IMR-90 (cell line): ENCODE measurements at regions not wholly inside any gene's neighbourhood (a gene's known extent, or its start where the extent isn't known, plus 50 kb on each side); places are given as distances from the start of the nearest gene placed in this dataset.

Experiments
- ATAC-seq: fragments of 200-7000 bp; cut with Tn5 transposase; 2 replicates; pipeline ENCODE4 v1.9.1; 2020; ENCODE audit warnings: low read depth, mild to moderate bottlenecking, moderate library complexity
- BruUV-seq: library from RNA; stranded (reverse); fragments of 400-500 nt; replicated peaks from 2 replicates; lab custom pipeline; 2021; lab: Mats Ljungman, UMichigan
- CTCF ChIA-PET: fragments of 300-600 bp; formaldehyde crosslinking; extraction: SDS; loops from one replicate; lab custom pipeline; 2021; ENCODE audit warnings: antibody characterized with exemption; lab: Yijun Ruan, JAX
- POLR2A ChIA-PET: fragments of 300-600 bp; sonication (Branson Sonifier 250); formaldehyde crosslinking; loops from one replicate; lab custom pipeline; 2022; ENCODE audit warnings: antibody characterized with exemption; ENCODE audit not compliant: unreplicated experiment; lab: Charles Lee
- DNase-seq: peaks from one replicate; pipeline ENCODE4 v3.0.0; 2013
- H2AFZ ChIP-seq: replicated peaks from 2 replicates; pipeline ENCODE3; 2013; ENCODE audit warnings: low read length, mild to moderate bottlenecking; ENCODE audit not compliant: poor library complexity
- H2AK5ac ChIP-seq: 2 replicates; pipeline ENCODE4 v1.6.1; 2013; ENCODE audit warnings: low read depth, low read length, inconsistent platforms
- H2AK9ac ChIP-seq: replicated peaks from 2 replicates; pipeline ENCODE3; 2013; ENCODE audit warnings: mild to moderate bottlenecking, low read depth, low read length, moderate library complexity; ENCODE audit not compliant: poor library complexity
- H2BK120ac ChIP-seq: 2 replicates; pipeline ENCODE4 v1.6.1; 2013; ENCODE audit warnings: low read depth, low read length, inconsistent platforms
- H2BK15ac ChIP-seq: 3 replicates; pipeline ENCODE4 v1.6.1; 2013; ENCODE audit warnings: low read depth, low read length, inconsistent platforms
- H2BK20ac ChIP-seq: 2 replicates; pipeline ENCODE4 v1.6.1; 2013; ENCODE audit warnings: low read depth, mild to moderate bottlenecking, inconsistent platforms, low read length, moderate library complexity
- H2BK5ac ChIP-seq: 2 replicates; pipeline ENCODE4 v1.6.1; 2013; ENCODE audit warnings: mild to moderate bottlenecking, low read depth, low read length, inconsistent platforms; ENCODE audit not compliant: poor library complexity, severe bottlenecking
- H3K14ac ChIP-seq: replicated peaks from 2 replicates; pipeline ENCODE4 v1.6.1; 2013; ENCODE audit warnings: low read depth, low read length, inconsistent platforms
- H3K18ac ChIP-seq: 2 replicates; pipeline ENCODE4 v1.6.1; 2013; ENCODE audit warnings: low read depth, low read length, control low read depth
- H3K23ac ChIP-seq: 2 replicates; pipeline ENCODE4 v1.6.1; 2013; ENCODE audit warnings: low read depth, low read length, inconsistent platforms
- H3K27ac ChIP-seq: 2 replicates; pipeline ENCODE4 v1.5.1; 2013; ENCODE audit warnings: mild to moderate bottlenecking, control low read depth, low read length; ENCODE audit not compliant: insufficient read depth
- H3K27me3 ChIP-seq: 2 replicates; pipeline ENCODE4 v1.6.1; 2013; ENCODE audit warnings: low read length; ENCODE audit not compliant: control insufficient read depth, insufficient read depth
- H3K36me3 ChIP-seq: 2 replicates; pipeline ENCODE4 v1.6.1; 2013; ENCODE audit warnings: low read length, mixed read lengths; ENCODE audit not compliant: control insufficient read depth, insufficient read depth
- H3K4ac ChIP-seq: 2 replicates; pipeline ENCODE4 v1.6.1; 2013; ENCODE audit warnings: low read depth, low read length, inconsistent platforms
- H3K4me1 ChIP-seq: 2 replicates; pipeline ENCODE4 v1.6.1; 2013; ENCODE audit warnings: low read length, mixed read lengths; ENCODE audit not compliant: control insufficient read depth, insufficient read depth
- H3K4me2 ChIP-seq: 2 replicates; pipeline ENCODE4 v1.6.1; 2013; ENCODE audit warnings: low read depth, mild to moderate bottlenecking, control low read depth, low read length, moderate library complexity
- H3K4me3 ChIP-seq: 2 replicates; pipeline ENCODE4 v1.5.1; 2013; ENCODE audit warnings: low read depth, mild to moderate bottlenecking, control low read depth, low read length, moderate library complexity; ENCODE audit not compliant: insufficient read depth
- H3K56ac ChIP-seq: 2 replicates; pipeline ENCODE4 v1.6.1; 2013; ENCODE audit warnings: low read length, inconsistent platforms; ENCODE audit not compliant: insufficient read depth; ENCODE audit errors: extremely low read depth
- H3K79me1 ChIP-seq, 2 experiments: 2 replicates each; pipeline ENCODE4 v1.6.1; 2013; ENCODE audit warnings: low read length in 2 of 2, inconsistent platforms in 1 of 2, low read depth in 1 of 2
- H3K9ac ChIP-seq: 2 replicates; pipeline ENCODE4 v1.6.1; 2013; ENCODE audit warnings: low read depth, low read length, control low read depth
- H3K9me1 ChIP-seq: 2 replicates; pipeline ENCODE4 v1.6.1; 2013; ENCODE audit warnings: low read length, inconsistent platforms; ENCODE audit not compliant: insufficient read depth
- H3K9me3 ChIP-seq: 2 replicates; pipeline ENCODE4 v1.6.1; 2013; ENCODE audit warnings: low read length; ENCODE audit not compliant: control insufficient read depth, insufficient read depth
- H4K20me1 ChIP-seq: 2 replicates; pipeline ENCODE4 v1.6.1; 2013; ENCODE audit warnings: low read length, inconsistent platforms; ENCODE audit not compliant: insufficient read depth
- H4K5ac ChIP-seq: 2 replicates; pipeline ENCODE4 v1.6.1; 2013; ENCODE audit warnings: mild to moderate bottlenecking, low read depth, low read length, control low read depth
- H4K8ac ChIP-seq, 2 experiments: 2 replicates each; pipeline ENCODE4 v1.6.1; 2013; ENCODE audit warnings: low read depth in 2 of 2, low read length in 2 of 2, control low read depth in 1 of 2, inconsistent platforms in 1 of 2
- H4K91ac ChIP-seq: 2 replicates; pipeline ENCODE4 v1.6.1; 2013; ENCODE audit warnings: low read depth, low read length, inconsistent platforms; ENCODE audit not compliant: insufficient read depth
- CEBPB ChIP-seq: IDR thresholded peaks from 2 replicates; pipeline ENCODE4 v1.6.1; 2012; ENCODE audit warnings: low read depth, low read length, improper control_type of control experiment
- CHD1 ChIP-seq: IDR thresholded peaks from 2 replicates; pipeline ENCODE4 v1.6.1; 2012; ENCODE audit warnings: low read depth, low read length, improper control_type of control experiment
- CTCF ChIP-seq: conservative IDR thresholded peaks from 2 replicates; pipeline ENCODE4 v1.5.1; 2012; ENCODE audit warnings: mild to moderate bottlenecking, low read depth, low read length, improper control_type of control experiment
- ELK1 ChIP-seq: fragments of 150-350 bp; IDR thresholded peaks from 2 replicates; pipeline ENCODE4 v1.6.1; 2016; ENCODE audit warnings: low read depth, mild to moderate bottlenecking, low read length, moderate library complexity, borderline replicate concordance
- FOS ChIP-seq: fragments of 150-350 bp; IDR thresholded peaks from 2 replicates; pipeline ENCODE4 v1.6.1; 2016; ENCODE audit warnings: low read depth, low read length
- MAFK ChIP-seq: IDR thresholded peaks from 2 replicates; pipeline ENCODE4 v1.6.1; 2012; ENCODE audit warnings: low read depth, low read length, improper control_type of control experiment
- MAZ ChIP-seq: IDR thresholded peaks from 2 replicates; pipeline ENCODE4 v1.6.1; 2012; ENCODE audit warnings: low read depth, mild to moderate bottlenecking, low read length, improper control_type of control experiment, moderate library complexity, borderline replicate concordance
- MXI1 ChIP-seq: IDR thresholded peaks from 2 replicates; pipeline ENCODE4 v1.6.1; 2012; ENCODE audit warnings: low read depth, mild to moderate bottlenecking, low read length, moderate library complexity, borderline replicate concordance
- NFE2L2 ChIP-seq: fragments of 150-350 bp; IDR thresholded peaks from 2 replicates; pipeline ENCODE4 v1.6.1; 2016; ENCODE audit warnings: low read depth, mild to moderate bottlenecking, low read length
- RAD21 ChIP-seq: IDR thresholded peaks from 2 replicates; pipeline ENCODE4 v1.6.1; 2012; ENCODE audit warnings: low read length, improper control_type of control experiment
- SMC3 ChIP-seq: fragments of 150-350 bp; IDR thresholded peaks from 2 replicates; pipeline ENCODE4 v1.6.1; 2016; ENCODE audit warnings: low read depth, mild to moderate bottlenecking, antibody characterized with exemption, low read length, moderate library complexity
- USF2 ChIP-seq: fragments of 150-350 bp; IDR thresholded peaks from 2 replicates; pipeline ENCODE4 v1.6.1; 2017; ENCODE audit warnings: mild to moderate bottlenecking, antibody characterized with exemption, low read length, low read depth
- WGBS, 2 experiments: methylation state at CpG; one replicate each; pipeline versions ENCODE4 v1.1.5 to v1.1.7; 2013; ENCODE audit warnings: missing lambda C conversion rate in 2 of 2; ENCODE audit not compliant: insufficient read length in 1 of 2; ENCODE audit errors: extremely low coverage in 2 of 2; 5-methylcytosine and 5-hydroxymethylcytosine counted together
- dilution Hi-C: fragments of 300-500 bp; cut with HindIII; formaldehyde crosslinking; loops from one replicate; pipeline ENCODE4 v1.14.3; 2018; ENCODE audit warnings: low sequenced_read_pairs; ENCODE audit not compliant: unreplicated experiment
- in situ Hi-C: fragments of 300-500 bp; cut with MboI; formaldehyde crosslinking; loops from 3 replicates; pipeline ENCODE4 v1.14.3; 2019; ENCODE audit warnings: low sequenced_read_pairs, inconsistent platforms, mixed read lengths
- intact Hi-C: fragments of 100-400 bp; cut with micrococcal nuclease; formaldehyde crosslinking; loops from 2 replicates; pipeline ENCODE4 v1.10.0; 2022

GRCh38 chr10:4442296-4442695 is 383.7 kb upstream of the AKR1E2 start:
- no peak overlapping the region for H2BK20ac ChIP-seq
- H3K79me1 ChIP-seq: no peaks in the 10 kb centered on the region
- no peaks in the 10 kb centered on the region for H4K20me1 ChIP-seq
- no peak overlapping the region for H3K23ac ChIP-seq
- ChIA-PET CTCF (no interaction called here), POLR2A (no interaction called here)
- dilution Hi-C loops: no loop called here
- no peaks in the 10 kb centered on the region for H3K9me1 ChIP-seq
- no peak overlapping the region for H2AK5ac ChIP-seq
- H3K4me3 ChIP-seq: no peak overlapping the region
- intact Hi-C loops: no loop called here
- no peak overlapping the region for H4K5ac ChIP-seq
- WGBS, 2 experiments: no CpG with 5 or more reads among the region's 4 CpGs
- H3K4me2 ChIP-seq: no peak overlapping the region
- H3K9me3 ChIP-seq: peaks cover 5% of the 10 kb centered on the region
- ATAC-seq (no peak), DNase-seq (no peak)
- no peak overlapping the region for H2BK120ac ChIP-seq
- no peaks in the 10 kb centered on the region for H3K36me3 ChIP-seq
- no peaks in the 10 kb centered on the region for H3K27me3 ChIP-seq
- in situ Hi-C loops: no loop called here
- no peak overlapping the region for H4K91ac ChIP-seq
- no peak overlapping the region for H4K8ac ChIP-seq
- H2AK9ac ChIP-seq: no peak overlapping the region
- no peak overlapping the region for H3K4ac ChIP-seq
- no peak overlapping the region for H3K27ac ChIP-seq
- no peak for TF ChIP-seq MAZ
- no peak for TF ChIP-seq NFE2L2
- no peak for TF ChIP-seq ELK1
- TF ChIP-seq SMC3: no peak
- TF ChIP-seq RAD21: no peak
- no peak for TF ChIP-seq MAFK
- TF ChIP-seq CEBPB: no peak
- no peak for TF ChIP-seq CTCF
- TF ChIP-seq MXI1: no peak
- TF ChIP-seq CHD1: no peak
- TF ChIP-seq USF2: no peak
- no peak for TF ChIP-seq FOS
- H3K56ac ChIP-seq: no peak overlapping the region
- H2BK5ac ChIP-seq: no peak overlapping the region
- no TSS peak for BruUV-seq
- no peaks in the 10 kb centered on the region for H3K4me1 ChIP-seq
- H3K18ac ChIP-seq: no peak overlapping the region
- no peak overlapping the region for H2AFZ ChIP-seq
- H2BK15ac ChIP-seq: no peak overlapping the region
- no peak overlapping the region for H3K9ac ChIP-seq
- H3K14ac ChIP-seq: no peak overlapping the region
